ENCODE measurements at regions not wholly inside any gene's neighbourhood (a gene's known extent, or its start where the extent isn't known, plus 50 kb on each side); places are given as distances from the start of the nearest gene placed in this dataset.

DNA sequence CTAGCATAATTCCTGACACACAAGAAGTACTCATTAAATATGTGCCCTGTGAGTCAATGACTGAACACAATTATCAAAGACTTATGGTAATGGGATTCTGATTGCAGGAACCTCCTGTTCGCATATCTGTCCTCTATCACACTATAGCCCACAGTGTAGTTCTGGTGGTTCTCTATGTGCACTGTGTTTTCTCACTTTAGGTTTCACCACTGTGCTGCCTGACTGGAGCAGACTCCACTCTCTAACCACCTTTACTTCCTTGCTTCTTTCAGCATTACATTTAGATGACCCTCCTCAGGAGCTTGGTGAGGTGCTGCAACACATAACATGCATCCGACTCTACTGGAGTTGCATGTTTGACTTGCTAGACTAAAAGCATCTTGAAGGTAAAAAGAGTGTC, 777.1 kb downstream of the SQOR start:
- TF ChIP-seq, protein P1, sequence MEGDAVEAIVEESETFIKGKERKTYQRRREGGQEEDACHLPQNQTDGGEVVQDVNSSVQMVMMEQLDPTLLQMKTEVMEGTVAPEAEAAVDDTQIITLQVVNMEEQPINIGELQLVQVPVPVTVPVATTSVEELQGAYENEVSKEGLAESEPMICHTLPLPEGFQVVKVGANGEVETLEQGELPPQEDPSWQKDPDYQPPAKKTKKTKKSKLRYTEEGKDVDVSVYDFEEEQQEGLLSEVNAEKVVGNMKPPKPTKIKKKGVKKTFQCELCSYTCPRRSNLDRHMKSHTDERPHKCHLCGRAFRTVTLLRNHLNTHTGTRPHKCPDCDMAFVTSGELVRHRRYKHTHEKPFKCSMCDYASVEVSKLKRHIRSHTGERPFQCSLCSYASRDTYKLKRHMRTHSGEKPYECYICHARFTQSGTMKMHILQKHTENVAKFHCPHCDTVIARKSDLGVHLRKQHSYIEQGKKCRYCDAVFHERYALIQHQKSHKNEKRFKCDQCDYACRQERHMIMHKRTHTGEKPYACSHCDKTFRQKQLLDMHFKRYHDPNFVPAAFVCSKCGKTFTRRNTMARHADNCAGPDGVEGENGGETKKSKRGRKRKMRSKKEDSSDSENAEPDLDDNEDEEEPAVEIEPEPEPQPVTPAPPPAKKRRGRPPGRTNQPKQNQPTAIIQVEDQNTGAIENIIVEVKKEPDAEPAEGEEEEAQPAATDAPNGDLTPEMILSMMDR (IDR thresholded peaks at IDR 0.05), result no peak
- no peak for TF ChIP-seq POLR2A (IDR thresholded peaks at IDR 0.05)

Data from adrenal gland (tissue), 5 donors.